HG03439 (cell line): ENCODE measurements at regions not wholly inside any gene's neighbourhood (a gene's known extent, or its start where the extent isn't known, plus 50 kb on each side); places are given as distances from the start of the nearest gene placed in this dataset.
"Not testable (repeated sequence)": the region's sequence is repeated elsewhere in the genome, so short reads cannot be mapped to it uniquely, and the experiment has no call there.

ENCODE experiments used
- ATAC-seq: cut with Tn5 transposase; IDR thresholded peaks from one replicate; pipeline ENCODE4 v1.9.1; 2021; ENCODE audit warnings: mild to moderate bottlenecking, moderate library complexity; ENCODE audit not compliant: unreplicated experiment

GRCh38 chr10:9229702-9230244, 1175.3 kb downstream of the GATA3 start:
- ATAC-seq, result no peak

DNA sequence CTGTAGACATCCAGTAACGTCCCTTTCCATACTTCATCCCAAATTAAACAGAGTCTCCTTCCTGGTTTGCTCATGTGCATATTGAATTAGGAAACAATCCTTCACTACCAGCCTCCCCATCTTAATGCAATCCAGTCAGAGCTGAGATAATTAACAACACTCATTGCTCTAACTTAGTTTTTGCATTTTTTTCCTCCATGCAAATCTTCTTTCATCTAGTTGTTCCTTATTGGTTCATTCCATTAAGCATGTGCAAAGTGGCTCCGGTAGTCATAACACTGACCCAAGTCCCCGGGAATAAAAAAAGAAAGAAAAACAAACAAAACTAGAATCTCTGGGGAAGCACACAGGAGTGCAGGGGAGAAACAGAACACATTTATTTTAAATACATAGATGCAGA, 1176.1 kb downstream of the GATA3 start:
- no peak for ATAC-seq

- no peak for ATAC-seq
These were observed 1179.7 kb downstream of the GATA3 start for GRCh38 chr10:9234191-9234590.

- no peak for ATAC-seq
These were observed 1183.6 kb downstream of the GATA3 start for GRCh38 chr10:9238041-9238440.

DNA sequence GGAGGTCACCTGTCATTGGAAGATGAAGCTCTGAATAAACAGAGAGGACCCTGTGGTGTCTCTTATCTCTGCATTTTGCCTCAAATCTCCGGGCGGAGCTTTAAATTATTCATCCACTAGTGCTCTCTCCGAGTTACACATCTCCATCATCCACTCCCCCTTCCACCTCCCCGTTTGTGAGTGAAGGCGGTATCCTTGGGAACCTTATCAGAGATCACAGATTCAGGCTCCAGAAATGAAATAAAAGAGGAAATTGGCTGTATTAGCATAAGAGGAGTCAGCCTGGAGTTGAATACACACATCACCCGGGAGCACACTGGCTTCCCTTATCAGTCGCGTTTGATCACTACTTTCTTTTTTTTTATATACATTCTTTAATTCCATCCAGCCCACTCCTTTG, 1184.8 kb downstream of the GATA3 start:
- no peak for ATAC-seq

DNA sequence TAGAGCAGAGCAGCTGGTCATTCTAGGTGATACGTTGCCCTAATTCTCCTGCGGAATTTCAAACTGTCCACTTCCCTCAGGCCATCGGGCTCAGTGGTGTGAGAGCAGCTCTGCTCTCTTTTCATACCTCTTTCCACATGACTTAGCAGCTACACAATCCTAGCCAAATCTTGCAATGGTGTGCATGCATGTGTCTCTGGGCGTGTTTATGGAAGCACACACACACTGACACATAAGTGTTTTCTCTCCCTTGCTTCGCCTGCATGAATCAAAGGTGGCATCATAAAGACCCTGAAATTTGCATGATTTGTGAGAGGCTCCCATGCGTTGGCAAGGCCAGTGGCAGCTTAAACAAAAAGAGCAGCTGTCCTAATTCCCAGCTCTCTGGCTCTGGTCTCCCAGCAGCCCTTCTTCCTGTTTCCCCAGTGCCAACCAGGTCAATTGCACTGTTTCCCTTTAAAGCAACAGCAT, 1189.5 kb downstream of the GATA3 start:
- ATAC-seq, result no peak

GRCh38 chr10:9244864-9245263, 1190.4 kb downstream of the GATA3 start:
- ATAC-seq, result no peak

- no peak for ATAC-seq
These were observed 1198.6 kb downstream of the GATA3 start for GRCh38 chr10:9253121-9253520.

GRCh38 chr10:9254353-9254752, 1199.9 kb downstream of the GATA3 start:
- no peak for ATAC-seq

DNA sequence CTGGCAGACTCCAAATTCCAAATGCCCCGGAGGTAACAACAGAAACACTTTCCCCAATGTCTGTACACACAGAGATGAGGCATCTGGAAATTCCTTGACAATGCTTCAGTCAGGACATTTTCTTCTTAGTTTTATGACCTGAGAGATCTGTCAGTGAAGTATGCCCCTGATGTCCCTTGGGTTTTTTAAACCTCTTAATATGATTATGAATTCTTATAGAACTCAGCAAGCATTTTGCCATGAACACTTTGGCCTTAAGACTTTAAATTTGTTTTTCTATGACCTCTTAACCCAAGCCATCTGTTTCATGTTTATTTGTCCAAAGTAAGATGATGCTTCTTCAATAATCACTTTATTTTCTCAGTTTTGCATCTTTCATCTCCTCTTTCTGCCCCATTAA, 1206.2 kb downstream of the GATA3 start:
- no peak for ATAC-seq

DNA sequence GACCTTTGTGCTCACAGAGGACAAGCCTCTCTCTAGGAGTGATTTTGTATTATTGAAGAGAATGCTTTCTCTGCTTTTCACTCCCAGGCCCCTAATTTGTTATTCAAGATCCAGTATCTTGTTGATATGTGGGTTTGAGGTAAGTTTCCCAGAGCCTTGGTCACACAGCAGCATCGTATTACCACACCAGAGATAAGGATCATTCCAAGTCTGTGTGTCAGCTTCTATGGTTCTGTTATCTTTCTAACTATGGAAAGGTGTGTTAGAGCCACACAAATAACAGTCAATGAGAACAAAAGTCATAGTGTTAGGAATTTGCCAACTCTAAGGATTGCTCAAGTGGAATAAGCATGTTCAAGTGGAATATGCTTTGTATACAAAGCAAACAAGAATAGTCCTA, 1208.3 kb downstream of the GATA3 start:
- no peak for ATAC-seq

GRCh38 chr10:9268176-9268575, 1213.7 kb downstream of the GATA3 start:
- no peak for ATAC-seq

- ATAC-seq, result not testable (repeated sequence)
These were observed 1218.8 kb downstream of the GATA3 start for GRCh38 chr10:9273126-9273833.

DNA sequence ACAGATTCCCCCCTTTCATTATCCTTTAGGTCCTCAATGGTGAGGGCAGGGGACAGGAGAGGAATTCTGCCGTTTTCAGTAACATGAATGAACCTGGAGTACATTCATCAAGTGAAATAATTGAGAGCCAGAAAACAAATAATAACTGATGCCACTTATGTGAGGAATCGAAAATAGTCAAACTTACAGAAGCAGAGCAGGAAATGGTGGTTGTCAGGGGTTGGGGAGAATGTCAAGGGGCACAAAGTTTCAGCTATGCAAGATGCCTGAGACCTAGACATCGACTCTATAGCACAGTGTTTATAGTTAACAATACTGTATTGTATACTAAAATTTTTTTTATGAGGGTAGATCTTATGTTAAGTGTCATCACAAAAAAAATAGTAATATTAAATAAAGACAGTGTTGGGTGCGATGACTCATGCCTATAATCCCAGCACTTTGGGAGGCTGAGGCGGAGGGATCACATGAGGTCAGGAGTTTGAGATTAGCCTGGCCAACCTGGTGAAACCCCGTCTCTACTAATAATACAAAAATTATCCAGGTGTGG, 1219.8 kb downstream of the GATA3 start:
- ATAC-seq, result no peak

GRCh38 chr10:9275861-9276260, 1221.4 kb downstream of the GATA3 start:
- no peak for ATAC-seq

DNA sequence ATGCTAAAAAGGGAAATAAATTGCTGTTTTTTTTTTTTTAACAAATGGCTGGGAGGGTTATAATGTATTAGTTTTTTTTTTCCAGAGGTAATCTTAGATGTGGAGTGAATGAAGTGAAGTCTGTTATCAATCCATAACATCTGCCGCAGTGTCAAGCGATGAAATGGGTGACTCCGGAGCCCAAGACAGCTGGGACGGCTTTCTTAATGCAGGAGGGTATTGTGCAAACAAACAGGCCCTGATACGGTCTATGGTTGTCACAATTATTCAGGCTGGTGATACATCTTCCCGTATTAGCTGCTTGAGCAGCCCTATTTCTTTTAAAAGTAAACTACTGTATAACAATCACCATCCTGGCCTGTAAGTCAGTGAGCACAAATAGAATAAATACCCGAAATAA, 1231.2 kb downstream of the GATA3 start:
- ATAC-seq, result no peak

GRCh38 chr10:9289811-9290210, 1235.3 kb downstream of the GATA3 start:
- ATAC-seq, result no peak

GRCh38 chr10:9291081-9291480, 1236.6 kb downstream of the GATA3 start:
- no peak for ATAC-seq

GRCh38 chr10:9294132-9294663, 1239.7 kb downstream of the GATA3 start:
- ATAC-seq, result peak; percentile 48

- peak; percentile 90 for ATAC-seq
These were observed 1240.4 kb downstream of the GATA3 start for GRCh38 chr10:9294865-9295264.

DNA sequence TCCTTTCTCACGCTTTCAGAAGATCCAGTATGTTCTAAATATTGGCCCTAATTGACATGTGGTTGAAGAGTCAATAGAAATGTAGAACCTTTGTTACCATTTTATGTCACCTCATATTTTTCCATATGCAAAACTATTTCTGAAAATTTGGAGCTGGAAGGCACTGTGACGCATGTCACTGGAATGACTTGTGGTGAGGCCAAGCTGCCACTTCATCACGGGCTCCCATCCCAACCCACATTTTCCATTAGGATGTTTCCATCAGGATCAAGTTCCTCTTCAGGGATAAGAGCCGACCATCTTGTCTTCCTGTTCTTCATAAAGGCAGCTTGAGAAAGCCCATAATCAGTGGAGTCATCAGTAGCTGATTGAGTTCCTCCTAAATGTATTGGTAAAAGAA, 1241.7 kb downstream of the GATA3 start:
- no peak for ATAC-seq

DNA sequence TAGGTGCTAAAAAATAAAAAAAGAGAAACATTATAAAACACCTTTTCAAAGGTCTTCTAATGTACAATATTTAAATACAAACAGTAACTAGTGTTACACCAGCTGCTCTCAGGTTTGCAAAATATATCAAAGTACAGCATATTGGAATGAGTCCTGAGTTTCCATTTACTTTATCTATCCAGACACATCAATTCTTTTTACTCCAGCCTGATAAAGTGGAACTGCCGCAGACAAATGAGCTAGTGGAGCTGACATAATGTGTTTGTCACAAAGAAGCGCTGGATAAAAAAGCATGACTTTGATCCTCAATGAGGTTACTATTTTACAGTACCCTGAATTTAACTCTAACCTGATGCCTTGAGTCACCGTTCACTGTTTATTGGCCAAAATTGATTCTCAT, 1243.1 kb downstream of the GATA3 start:
- ATAC-seq, result no peak
